ENCODE measurements at regions not wholly inside any gene's neighbourhood (a gene's known extent, or its start where the extent isn't known, plus 50 kb on each side); places are given as distances from the start of the nearest gene placed in this dataset.

DNA sequence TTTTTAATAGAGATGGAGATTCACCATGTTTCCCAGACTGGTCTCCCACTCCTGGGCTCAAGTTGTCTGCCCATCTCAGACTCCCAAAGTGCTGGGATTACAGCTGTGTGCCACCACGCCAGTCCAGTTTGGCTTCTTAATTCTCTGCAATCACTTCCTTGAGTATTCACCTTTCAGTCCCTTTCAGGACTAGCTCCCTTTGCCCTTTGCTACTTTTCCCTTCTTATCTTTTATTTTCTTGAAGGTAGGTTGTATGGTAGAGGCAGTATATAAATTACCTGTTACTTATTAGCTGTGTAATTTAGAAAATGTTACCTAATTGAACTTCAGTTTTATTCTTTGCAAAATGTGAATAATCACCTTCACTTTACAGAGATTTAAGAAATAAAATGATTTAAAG is 285.8 kb downstream of the FGF9 start:
- DNase-seq (ENCODE audit: extremely low read depth, low read depth, low spot score), result no peak

- DNase-seq (ENCODE audit: extremely low read depth, low read depth, low spot score), result no peak
Observed at GRCh38 chr13:21957833-21958232, 287.0 kb downstream of the FGF9 start.

DNA sequence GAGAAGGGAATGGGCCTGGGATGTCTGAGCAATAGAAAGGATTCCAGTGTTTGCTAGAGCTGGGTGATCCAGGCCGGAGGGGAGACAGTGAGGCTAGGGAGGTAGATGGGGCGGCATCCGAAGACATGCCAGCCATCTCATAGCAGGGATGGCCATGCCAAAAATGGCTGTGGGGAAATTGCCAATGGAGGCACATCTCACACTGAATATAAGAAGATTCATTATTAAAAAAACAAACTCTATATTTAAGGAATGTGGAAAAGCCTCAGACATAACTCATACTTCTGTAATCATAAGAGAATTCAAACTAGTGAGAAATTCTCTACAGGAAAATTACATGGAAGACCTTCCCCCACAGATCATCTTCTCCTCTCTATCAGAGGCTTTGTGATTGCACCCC is 289.2 kb downstream of the FGF9 start:
- no peak for DNase-seq (ENCODE audit: extremely low read depth, low read depth, low spot score)

DNA sequence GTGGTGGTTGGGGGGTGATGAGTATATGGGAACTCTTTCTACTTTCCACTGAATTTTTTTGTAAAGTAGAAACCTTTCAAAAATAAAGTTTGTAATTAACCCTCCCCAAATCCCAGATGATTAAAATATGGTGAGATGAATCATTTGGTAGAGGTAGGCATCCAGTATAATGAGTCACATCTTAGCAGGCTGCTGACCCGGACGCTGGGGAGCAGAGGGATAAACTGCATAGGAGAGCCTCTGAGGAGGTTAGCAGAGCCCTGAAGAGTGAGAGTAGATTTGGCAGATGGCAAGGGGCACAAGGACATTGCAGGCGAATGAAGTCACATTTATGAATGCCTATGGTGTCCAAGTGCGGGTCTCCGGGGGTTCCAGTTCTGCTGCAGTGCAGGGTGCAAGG is 293.8 kb downstream of the FGF9 start:
- no peak for DNase-seq (ENCODE audit: extremely low read depth, low read depth, low spot score)

GRCh38 chr13:21965095-21965494 is 294.2 kb downstream of the FGF9 start:
- no peak for DNase-seq (ENCODE audit: extremely low read depth, low read depth, low spot score)

DNA sequence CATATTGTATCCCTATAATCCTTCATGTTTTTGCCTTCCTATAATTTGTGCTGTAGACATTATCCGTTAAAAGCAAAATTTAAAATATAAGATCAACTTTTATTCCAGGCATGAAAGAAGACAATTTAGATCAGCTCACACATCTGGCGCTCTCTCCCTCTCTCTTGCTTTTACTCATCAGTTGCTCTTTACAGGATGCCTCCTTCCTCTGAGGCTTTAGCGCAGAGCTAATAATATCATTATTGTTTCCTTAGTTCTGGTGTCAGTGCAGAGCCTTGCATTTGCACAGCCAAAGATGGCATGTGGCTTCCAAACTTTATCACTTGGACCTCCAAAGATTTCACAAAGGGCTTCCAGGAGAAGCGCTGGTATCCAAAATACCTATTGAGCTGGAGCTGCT is 295.1 kb downstream of the FGF9 start:
- DNase-seq (ENCODE audit: extremely low read depth, low read depth, low spot score), result no peak

GRCh38 chr13:21967871-21968270 is 297.0 kb downstream of the FGF9 start:
- no peak for DNase-seq (ENCODE audit: extremely low read depth, low read depth, low spot score)

- no peak for DNase-seq (ENCODE audit: extremely low read depth, low read depth, low spot score)
Observed at GRCh38 chr13:21970172-21970571, 299.3 kb downstream of the FGF9 start.

- DNase-seq (ENCODE audit: extremely low read depth, low read depth, low spot score), result no peak
Observed at GRCh38 chr13:21970918-21971317, 300.0 kb downstream of the FGF9 start.

DNA sequence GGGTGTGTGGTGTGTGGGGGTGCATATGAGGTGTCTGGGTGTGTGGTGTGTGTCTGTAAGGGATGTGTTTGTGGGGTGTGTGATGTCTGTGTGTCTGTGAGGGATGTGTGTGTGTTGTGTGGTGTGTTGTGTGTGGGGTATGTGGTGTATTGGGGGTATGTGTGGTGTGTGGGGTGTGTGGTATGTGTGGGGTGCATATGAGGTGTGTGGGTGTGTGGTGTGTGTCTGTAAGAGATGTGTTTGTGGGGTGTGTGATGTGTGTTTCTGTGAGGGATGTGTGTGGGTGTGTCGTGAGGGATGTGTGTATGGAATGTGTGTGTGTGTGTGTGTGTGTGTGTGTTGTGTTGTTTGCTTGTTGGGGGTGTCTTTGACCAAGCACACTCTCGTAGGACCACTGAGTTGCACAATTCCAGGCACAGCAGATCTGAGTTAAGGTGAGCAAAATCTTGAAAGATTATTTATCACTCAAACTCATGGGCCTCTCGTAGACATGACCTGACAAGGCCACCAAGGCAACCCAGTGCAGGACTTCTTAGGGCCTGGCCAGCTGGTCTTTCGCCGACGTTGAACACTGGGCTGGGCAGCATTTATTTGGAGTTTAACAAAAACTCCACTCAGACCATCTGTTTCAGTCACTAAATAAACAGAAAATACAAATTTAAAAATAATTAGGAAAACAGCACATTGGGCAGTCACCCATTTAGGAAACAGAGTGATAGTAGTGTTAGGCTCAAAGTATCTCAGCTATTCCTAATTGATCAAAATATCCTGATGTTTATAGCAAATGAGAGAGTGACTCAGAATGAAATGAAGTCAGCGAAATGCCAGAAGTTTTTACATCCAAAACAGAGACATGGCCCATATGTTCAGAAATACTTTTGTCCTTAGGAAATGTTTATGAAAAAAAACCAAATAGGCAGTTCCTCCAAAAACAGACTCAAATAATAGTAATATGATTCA is 301.1 kb downstream of the FGF9 start:
- DNase-seq (ENCODE audit: extremely low read depth, low read depth, low spot score), result no peak

DNA sequence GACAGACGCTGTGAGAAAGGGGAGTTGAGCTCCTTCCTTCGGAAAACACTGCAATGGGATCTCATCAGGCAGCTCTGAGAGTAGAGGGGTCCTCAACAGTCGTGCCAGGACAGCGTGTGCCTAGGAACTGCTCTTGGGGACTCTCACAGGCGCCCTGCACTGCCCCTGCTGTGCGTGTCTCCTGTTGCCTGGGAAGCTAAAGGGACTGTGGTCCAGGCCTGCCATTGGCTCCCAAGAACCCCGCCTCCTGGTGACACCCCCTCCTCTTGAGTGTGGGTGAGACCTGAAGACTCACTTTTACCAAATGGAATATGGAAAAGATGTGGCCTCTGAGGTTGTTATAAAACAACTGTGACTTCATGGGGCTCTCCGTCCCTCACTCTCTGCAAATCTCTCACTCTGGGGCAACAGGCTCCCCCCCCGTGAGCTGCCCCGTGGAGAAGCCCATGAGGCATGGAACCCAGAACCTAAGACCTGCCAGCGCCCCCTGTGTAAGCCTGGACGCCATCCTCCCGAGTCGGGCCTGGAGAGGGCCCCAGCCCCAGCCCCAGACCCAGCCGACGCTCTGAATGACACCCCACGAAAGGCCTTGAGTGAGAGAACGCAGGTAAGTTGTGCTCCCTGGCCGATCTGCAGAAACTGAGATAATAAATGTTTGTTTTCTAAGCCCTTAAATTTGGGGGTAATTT is 302.7 kb downstream of the FGF9 start:
- DNase-seq (ENCODE audit: extremely low read depth, low read depth, low spot score), result no peak

DNA sequence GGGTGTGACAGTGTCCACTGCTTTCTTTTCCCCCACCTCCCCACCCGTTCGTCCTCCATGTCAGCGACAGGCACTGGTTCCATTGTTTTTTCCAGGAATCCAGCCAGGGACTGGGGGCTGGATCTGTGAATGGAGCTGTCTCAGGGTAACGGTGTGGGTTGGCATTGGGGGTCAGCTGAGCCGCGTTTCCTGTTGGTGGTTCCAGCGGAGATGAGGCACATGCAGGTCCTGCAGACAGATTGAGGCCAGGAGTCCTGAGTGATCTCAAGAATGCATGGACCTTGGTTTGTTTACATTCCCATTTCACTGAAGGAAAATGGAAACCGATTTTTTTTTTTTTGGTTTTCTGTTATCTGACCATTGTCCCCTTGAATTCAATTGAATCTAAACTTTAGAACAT is 303.9 kb downstream of the FGF9 start:
- DNase-seq (ENCODE audit: extremely low read depth, low read depth, low spot score), result no peak

GRCh38 chr13:21976159-21976558 is 305.3 kb downstream of the FGF9 start:
- no peak for DNase-seq (ENCODE audit: extremely low read depth, low read depth, low spot score)

- no peak for DNase-seq (ENCODE audit: extremely low read depth, low read depth, low spot score)
Observed at GRCh38 chr13:21979161-21979806, 308.4 kb downstream of the FGF9 start.

DNA sequence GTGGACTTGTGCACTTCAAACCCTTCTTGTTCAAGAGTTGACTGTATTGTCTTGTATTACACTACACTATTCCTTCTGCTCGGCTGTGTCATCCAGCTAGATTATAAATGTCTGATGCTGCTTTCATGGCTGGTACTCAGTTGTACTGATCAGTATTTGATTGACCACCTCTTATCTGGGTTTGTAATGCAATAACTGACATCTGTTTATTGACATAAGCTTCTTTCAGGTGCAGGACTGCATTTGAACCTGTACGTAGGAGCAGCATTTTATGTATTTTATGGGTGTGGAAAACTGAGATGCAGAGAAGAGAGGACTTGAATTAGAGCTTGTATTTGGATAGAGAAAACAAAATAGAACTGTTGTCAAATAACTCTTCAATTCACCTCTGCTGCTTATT is 309.2 kb downstream of the FGF9 start:
- DNase-seq (ENCODE audit: extremely low read depth, low read depth, low spot score), result no peak

- DNase-seq (ENCODE audit: extremely low read depth, low read depth, low spot score), result no peak
Observed at GRCh38 chr13:21984156-21984555, 313.3 kb downstream of the FGF9 start.

DNA sequence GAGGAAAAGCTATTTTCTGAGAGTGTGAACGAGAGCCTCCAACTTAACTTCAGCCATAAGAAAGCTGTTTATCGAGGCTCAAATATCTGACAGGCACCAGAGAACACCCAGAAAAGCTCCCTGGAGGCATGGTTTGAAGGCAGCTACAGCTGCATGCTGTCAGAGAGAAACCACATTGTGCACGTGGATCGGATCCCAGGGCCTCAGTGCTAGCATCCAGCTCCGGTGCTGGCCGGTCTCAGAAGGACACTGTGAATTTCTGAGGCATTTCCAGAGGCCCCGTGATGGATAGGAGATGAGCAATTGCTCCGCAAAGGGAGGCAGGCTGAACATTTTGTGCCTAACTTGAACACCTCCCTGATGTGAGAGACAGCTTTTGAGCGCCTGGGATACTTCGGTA is 315.7 kb downstream of the FGF9 start:
- no peak for DNase-seq (ENCODE audit: extremely low read depth, low read depth, low spot score)

DNA sequence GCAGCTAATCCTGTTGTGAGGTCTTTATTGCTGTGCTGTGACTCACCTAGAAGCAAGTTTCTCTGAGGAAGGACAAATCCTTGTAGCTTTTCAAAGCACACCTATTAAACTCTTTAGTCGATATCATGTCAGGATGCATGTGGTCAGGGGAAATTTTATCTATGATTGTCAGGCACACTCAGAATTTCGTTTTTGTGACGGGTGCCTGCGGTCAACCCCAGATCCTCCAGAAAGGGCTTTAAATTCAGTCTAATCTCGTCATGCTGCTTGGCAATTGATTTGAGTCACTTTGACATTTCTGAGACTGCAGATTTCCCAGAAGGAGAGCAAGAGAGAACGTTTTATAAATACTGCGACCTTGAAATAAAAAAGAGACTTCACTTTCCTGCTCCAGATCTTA is 316.9 kb downstream of the FGF9 start:
- DNase-seq (ENCODE audit: extremely low read depth, low read depth, low spot score), result no peak

DNA sequence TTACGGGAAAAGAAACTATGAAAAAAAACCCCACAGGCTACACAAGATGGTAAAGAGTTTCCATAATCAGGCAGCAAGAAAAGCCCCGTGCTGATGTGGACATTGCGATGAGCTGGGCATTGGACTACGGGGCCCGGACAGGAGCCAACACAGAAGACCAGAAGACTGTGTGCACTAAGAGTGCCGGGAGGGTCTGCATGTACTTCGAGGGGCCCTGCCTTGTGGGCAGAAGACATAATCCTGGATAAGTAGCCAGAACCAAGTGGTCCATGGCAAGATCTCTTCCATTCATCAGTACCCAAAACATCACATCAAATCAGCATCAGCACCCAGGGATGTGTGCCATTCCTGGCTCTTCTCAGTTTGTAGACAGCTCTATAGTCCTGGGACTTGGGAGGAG is 317.8 kb downstream of the FGF9 start:
- DNase-seq (ENCODE audit: extremely low read depth, low read depth, low spot score), result no peak

GRCh38 chr13:21996049-21996448 is 325.2 kb downstream of the FGF9 start:
- no peak for DNase-seq (ENCODE audit: extremely low read depth, low read depth, low spot score)

DNA sequence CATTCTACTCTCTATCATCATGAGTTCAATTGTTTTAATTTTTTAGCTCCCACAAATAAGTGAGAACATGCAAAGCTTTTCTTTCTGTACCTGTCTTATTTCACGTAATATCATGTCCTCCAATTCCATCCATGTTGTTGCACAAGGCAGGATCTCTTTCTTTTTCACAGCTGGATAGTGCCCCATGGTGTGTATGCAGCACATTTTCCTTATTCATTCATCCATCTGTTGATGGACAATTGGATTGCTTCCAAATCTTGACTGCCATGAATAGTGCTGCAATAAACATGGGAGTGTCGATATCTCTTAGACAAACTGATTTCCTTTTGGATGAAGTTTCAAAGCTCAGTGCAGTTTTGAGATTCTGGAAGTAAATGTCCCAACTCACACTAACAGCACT is 326.9 kb downstream of the FGF9 start:
- DNase-seq (ENCODE audit: extremely low read depth, low read depth, low spot score), result no peak

Data from glomerular endothelial cell (primary cell).